OCI-LY1 (cell line): ENCODE measurements at regions not wholly inside any gene's neighbourhood (a gene's known extent, or its start where the extent isn't known, plus 50 kb on each side); places are given as distances from the start of the nearest gene placed in this dataset.
"Not testable (repeated sequence)": the region's sequence is repeated elsewhere in the genome, so short reads cannot be mapped to it uniquely, and the experiment has no call there.

Source experiments
- H2AFZ ChIP-seq: fragments of 200-600 bp; sonication (generic), shearing (Covaris generic); 2 replicates; pipeline ENCODE4 v1.6.0; 2014; ENCODE audit warnings: antibody characterized with exemption, mild to moderate bottlenecking, low read length
- H3F3A ChIP-seq: fragments of 200-600 bp; sonication (generic), shearing (Covaris generic); 2 replicates; pipeline ENCODE4 v1.6.0; 2014; ENCODE audit warnings: mild to moderate bottlenecking, antibody characterized with exemption, low read length, moderate library complexity; ENCODE audit not compliant: insufficient read depth
- H3K27ac ChIP-seq: fragments of 200-600 bp; sonication (generic); 2 replicates; pipeline ENCODE4 v1.5.1; 2014; ENCODE audit warnings: low read length, mixed run types, mild to moderate bottlenecking, low read depth; ENCODE audit not compliant: poor library complexity, severe bottlenecking
- H3K27me3 ChIP-seq: fragments of 200-600 bp; sonication (generic); 2 replicates; pipeline ENCODE4 v1.6.0; 2014; ENCODE audit warnings: antibody characterized with exemption, mild to moderate bottlenecking, low read length, moderate library complexity; ENCODE audit not compliant: insufficient read depth
- H3K36me3 ChIP-seq: fragments of 200-600 bp; sonication (generic); 2 replicates; pipeline ENCODE4 v1.6.1; 2014; ENCODE audit warnings: mild to moderate bottlenecking, antibody characterized with exemption, low read length, moderate library complexity, mixed read lengths; ENCODE audit not compliant: insufficient read depth
- H3K4me1 ChIP-seq: fragments of 200-600 bp; sonication (generic); 2 replicates; pipeline ENCODE4 v1.5.1; 2014; ENCODE audit warnings: mild to moderate bottlenecking, low read length, moderate library complexity; ENCODE audit not compliant: insufficient read depth, severe bottlenecking
- H3K4me2 ChIP-seq: fragments of 200-600 bp; sonication (generic), shearing (Covaris generic); 2 replicates; pipeline ENCODE4 v1.6.1; 2014; ENCODE audit warnings: low read length
- H3K4me3 ChIP-seq: fragments of 200-600 bp; sonication (generic); 2 replicates; pipeline ENCODE4 v1.5.1; 2014; ENCODE audit warnings: low read length, low read depth, mild to moderate bottlenecking, mixed read lengths; ENCODE audit not compliant: poor library complexity, severe bottlenecking
- H3K79me2 ChIP-seq: fragments of 200-600 bp; shearing (Covaris generic); 2 replicates; pipeline ENCODE4 v1.6.1; 2016; ENCODE audit warnings: mixed run types, low read length, mixed read lengths; ENCODE audit not compliant: insufficient read depth
- H3K9ac ChIP-seq: fragments of 200-600 bp; sonication (generic), shearing (Covaris generic); 2 replicates; pipeline ENCODE4 v1.6.1; 2014; ENCODE audit warnings: mild to moderate bottlenecking, low read length, mixed read lengths
- H3K9me2 ChIP-seq: fragments of 200-600 bp; sonication (generic), shearing (Covaris generic); 2 replicates; pipeline ENCODE4 v1.6.1; 2014; ENCODE audit warnings: low read depth, mild to moderate bottlenecking, low read length, mixed read lengths
- H3K9me3 ChIP-seq: fragments of 200-600 bp; shearing (Covaris generic); 2 replicates; pipeline ENCODE4 v1.6.1; 2014; ENCODE audit warnings: low read length, mixed read lengths
- H4K20me1 ChIP-seq: fragments of 200-600 bp; sonication (generic), shearing (Covaris generic); 2 replicates; pipeline ENCODE4 v1.6.0; 2016; ENCODE audit warnings: mild to moderate bottlenecking, low read length; ENCODE audit not compliant: insufficient read depth
- EZH2 ChIP-seq: fragments of 200-600 bp; sonication (generic), shearing (Covaris generic); IDR thresholded peaks from 2 replicates; pipeline ENCODE4 v1.8.0; 2017; ENCODE audit warnings: borderline replicate concordance, mixed run types, mild to moderate bottlenecking, antibody characterized with exemption, low read length, moderate library complexity, mixed read lengths
- TF ChIP-seq, protein P1 (sequence below): fragments of 200-600 bp; sonication (generic), shearing (Covaris generic); IDR thresholded peaks from 2 replicates; pipeline ENCODE4 v1.5.1; 2017; ENCODE audit warnings: mild to moderate bottlenecking, antibody characterized with exemption, low read length, moderate library complexity, mixed read lengths

DNA sequence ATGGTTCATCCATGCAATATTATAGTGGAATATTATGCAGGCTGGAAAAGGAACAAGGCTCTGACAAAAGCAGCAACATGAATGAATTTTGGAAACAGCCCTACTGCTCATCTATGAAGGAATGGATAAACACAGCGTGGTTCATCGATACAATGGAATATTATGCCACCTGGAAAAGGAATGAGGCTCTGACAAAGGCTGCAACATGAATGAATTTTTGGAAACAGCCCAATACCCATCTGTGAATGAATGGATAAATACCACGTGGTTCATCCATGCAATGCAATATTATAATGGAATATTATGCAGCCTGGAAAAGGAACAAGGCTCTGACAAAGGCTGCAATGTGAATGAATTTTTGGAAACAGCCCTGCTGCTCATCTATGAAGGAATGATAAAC is 160.4 kb downstream of the CRLF2 start:
- Histone ChIP-seq H3K9me3 (no peaks in the 10 kb centered on the region), H4K20me1 (no peaks in the 10 kb centered on the region), H3K27ac (no peak overlapping the region), H3K79me2 (no peaks in the 10 kb centered on the region), H3K4me3 (no peak overlapping the region), H3K4me2 (no peak overlapping the region), H3F3A (no peaks in the 10 kb centered on the region), H3K9me2 (no peaks in the 10 kb centered on the region), H3K9ac (no peak overlapping the region), H3K4me1 (no peaks in the 10 kb centered on the region), H3K27me3 (no peaks in the 10 kb centered on the region), H3K36me3 (no peaks in the 10 kb centered on the region), H2AFZ (no peak overlapping the region)
- TF ChIP-seq EZH2, result no peak
- TF ChIP-seq, protein P1, sequence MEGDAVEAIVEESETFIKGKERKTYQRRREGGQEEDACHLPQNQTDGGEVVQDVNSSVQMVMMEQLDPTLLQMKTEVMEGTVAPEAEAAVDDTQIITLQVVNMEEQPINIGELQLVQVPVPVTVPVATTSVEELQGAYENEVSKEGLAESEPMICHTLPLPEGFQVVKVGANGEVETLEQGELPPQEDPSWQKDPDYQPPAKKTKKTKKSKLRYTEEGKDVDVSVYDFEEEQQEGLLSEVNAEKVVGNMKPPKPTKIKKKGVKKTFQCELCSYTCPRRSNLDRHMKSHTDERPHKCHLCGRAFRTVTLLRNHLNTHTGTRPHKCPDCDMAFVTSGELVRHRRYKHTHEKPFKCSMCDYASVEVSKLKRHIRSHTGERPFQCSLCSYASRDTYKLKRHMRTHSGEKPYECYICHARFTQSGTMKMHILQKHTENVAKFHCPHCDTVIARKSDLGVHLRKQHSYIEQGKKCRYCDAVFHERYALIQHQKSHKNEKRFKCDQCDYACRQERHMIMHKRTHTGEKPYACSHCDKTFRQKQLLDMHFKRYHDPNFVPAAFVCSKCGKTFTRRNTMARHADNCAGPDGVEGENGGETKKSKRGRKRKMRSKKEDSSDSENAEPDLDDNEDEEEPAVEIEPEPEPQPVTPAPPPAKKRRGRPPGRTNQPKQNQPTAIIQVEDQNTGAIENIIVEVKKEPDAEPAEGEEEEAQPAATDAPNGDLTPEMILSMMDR, result no peak

DNA sequence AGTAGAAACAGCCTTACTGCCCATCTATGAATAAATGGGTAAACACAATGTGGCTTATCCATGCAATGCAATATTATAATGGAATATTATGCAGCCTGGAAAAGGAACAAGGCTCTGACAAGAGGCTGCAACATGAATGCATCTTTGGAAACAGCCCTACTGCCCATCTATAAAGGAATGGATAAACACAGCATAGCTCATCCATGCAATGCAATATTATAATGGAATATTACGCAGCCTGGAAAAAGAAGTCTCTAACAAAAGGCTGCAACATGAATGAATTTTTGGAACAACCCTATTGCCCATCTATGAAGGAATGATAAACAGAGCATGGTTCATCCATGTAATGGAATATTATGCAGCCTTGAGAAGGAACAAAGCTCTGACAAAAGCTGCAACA is 161.0 kb downstream of the CRLF2 start:
- no peak overlapping the region for H3K9ac ChIP-seq
- H2AFZ ChIP-seq, result no peak overlapping the region
- H4K20me1 ChIP-seq, result no peaks in the 10 kb centered on the region
- no peaks in the 10 kb centered on the region for H3K9me3 ChIP-seq
- H3K4me3 ChIP-seq, result no peak overlapping the region
- no peak overlapping the region for H3K27ac ChIP-seq
- H3K4me1 ChIP-seq, result no peaks in the 10 kb centered on the region
- no peak overlapping the region for H3K4me2 ChIP-seq
- H3K9me2 ChIP-seq, result no peaks in the 10 kb centered on the region
- no peaks in the 10 kb centered on the region for H3K27me3 ChIP-seq
- no peaks in the 10 kb centered on the region for H3K36me3 ChIP-seq
- no peaks in the 10 kb centered on the region for H3F3A ChIP-seq
- TF ChIP-seq EZH2, result no peak
- TF ChIP-seq, protein P1, result no peak
- no peaks in the 10 kb centered on the region for H3K79me2 ChIP-seq

DNA sequence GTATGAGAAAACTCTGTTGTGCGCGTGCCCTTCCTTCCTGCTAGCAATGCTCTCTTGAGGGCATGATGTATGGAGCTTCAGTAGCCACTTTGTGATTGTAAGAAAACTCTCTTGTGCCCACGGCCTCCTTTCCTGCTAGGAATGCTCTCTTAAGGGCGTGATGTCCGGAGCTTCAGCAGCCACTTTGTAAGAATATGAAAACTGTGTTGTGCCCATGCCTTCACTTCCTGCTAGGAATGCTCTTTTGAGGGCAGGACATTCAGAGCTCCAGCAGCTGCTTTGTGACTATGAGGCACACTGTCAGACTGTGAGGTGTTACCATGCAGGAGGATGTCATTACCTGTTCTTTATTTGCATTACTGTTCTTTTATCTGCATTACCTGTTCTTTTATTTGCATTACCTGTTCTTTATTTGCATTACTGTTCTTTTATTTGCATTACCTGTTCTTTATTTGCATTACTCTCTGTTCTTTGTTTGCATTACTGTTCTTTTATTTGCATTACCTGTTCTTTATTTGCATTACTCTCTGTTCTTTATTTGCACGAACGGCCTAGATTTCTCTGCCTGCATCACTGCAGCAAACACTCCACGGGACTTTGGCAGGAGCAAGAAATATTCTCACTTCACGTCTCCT is 166.7 kb downstream of the CRLF2 start:
- Histone ChIP-seq H3F3A (no peaks in the 10 kb centered on the region), H3K4me3 (no peak overlapping the region), H4K20me1 (no peaks in the 10 kb centered on the region), H3K27ac (no peak overlapping the region), H3K9ac (no peak overlapping the region), H3K36me3 (no peaks in the 10 kb centered on the region), H3K9me3 (no peaks in the 10 kb centered on the region), H2AFZ (no peak overlapping the region), H3K9me2 (no peaks in the 10 kb centered on the region), H3K27me3 (no peaks in the 10 kb centered on the region), H3K4me1 (no peaks in the 10 kb centered on the region), H3K4me2 (no peak overlapping the region), H3K79me2 (no peaks in the 10 kb centered on the region)
- TF ChIP-seq EZH2, result no peak

DNA sequence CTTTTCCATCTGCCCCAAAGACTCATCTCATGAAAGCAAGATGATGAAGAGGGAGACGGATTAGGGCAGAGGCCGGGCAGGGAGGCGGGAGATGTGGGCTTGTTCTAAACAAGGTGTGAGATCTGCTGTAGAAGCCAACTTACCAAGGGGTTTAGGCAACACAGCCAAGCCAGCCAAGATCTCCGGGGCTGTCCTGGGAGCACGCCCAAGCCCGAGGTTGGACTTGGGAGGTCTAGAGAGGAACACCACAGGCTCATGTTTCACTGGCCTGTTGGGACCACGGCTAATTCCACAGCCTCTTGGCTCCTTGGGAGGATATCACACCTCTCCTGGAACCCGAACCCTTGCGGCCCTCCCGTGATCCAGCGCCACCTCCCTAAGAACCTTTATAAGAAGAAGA is 171.4 kb downstream of the CRLF2 start:
- Histone ChIP-seq H3F3A (no peaks in the 10 kb centered on the region), H3K27ac (no peak overlapping the region), H3K9me3 (no peaks in the 10 kb centered on the region), H3K27me3 (no peaks in the 10 kb centered on the region), H3K4me1 (no peaks in the 10 kb centered on the region), H3K9ac (no peak overlapping the region), H4K20me1 (no peaks in the 10 kb centered on the region), H3K9me2 (no peaks in the 10 kb centered on the region), H3K4me2 (no peak overlapping the region), H2AFZ (no peak overlapping the region), H3K4me3 (no peak overlapping the region), H3K79me2 (no peaks in the 10 kb centered on the region), H3K36me3 (no peaks in the 10 kb centered on the region)
- no peak for TF ChIP-seq EZH2
- TF ChIP-seq, protein P1, result no peak

DNA sequence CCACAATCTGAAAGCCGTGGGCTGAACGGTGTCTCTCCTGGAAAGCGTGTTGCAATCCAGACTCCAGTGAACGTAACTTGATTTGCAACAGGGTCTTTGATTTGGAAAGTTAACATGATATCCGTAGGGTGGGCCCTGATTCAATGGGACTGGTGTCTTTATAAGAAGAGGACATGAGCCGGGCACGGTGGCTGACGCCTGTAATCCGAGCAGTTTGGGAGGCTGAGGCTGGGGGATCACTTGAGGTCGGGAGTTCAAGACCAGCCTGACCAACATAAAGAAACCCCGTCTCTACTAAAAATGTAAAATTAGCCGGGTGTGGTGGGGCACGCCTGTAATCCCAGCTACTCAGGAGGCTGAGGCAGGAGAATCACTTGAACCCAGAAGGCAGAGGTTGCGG is 176.5 kb downstream of the CRLF2 start:
- not testable (repeated sequence) for H3K36me3 ChIP-seq, H3K27me3 ChIP-seq, H3K9ac ChIP-seq, H3K4me3 ChIP-seq, H4K20me1 ChIP-seq, H2AFZ ChIP-seq, H3K4me1 ChIP-seq, H3F3A ChIP-seq, H3K4me2 ChIP-seq, H3K9me3 ChIP-seq, H3K27ac ChIP-seq, H3K9me2 ChIP-seq, H3K79me2 ChIP-seq
